Activated T-helper 9 cell treated with anti-CD3 and anti-CD28 coated beads, Interleukin-2, amount 50 U/mL, for 16 hours (primary cell): ENCODE measurements at regions not wholly inside any gene's neighbourhood (a gene's known extent, or its start where the extent isn't known, plus 50 kb on each side); places are given as distances from the start of the nearest gene placed in this dataset.
"Not testable (repeated sequence)": the region's sequence is repeated elsewhere in the genome, so short reads cannot be mapped to it uniquely, and the experiment has no call there.

Experiments
- DNase-seq: peaks from one replicate; pipeline ENCODE4 v3.0.0-alpha.2; 2020; ENCODE audit warnings: low read depth

- no peak for DNase-seq
These were observed 132.3 kb downstream of the CSNK2A3 start for GRCh38 chr11:11220786-11221185.

- no peak for DNase-seq
These were observed 134.4 kb downstream of the CSNK2A3 start for GRCh38 chr11:11218629-11218986.

DNA sequence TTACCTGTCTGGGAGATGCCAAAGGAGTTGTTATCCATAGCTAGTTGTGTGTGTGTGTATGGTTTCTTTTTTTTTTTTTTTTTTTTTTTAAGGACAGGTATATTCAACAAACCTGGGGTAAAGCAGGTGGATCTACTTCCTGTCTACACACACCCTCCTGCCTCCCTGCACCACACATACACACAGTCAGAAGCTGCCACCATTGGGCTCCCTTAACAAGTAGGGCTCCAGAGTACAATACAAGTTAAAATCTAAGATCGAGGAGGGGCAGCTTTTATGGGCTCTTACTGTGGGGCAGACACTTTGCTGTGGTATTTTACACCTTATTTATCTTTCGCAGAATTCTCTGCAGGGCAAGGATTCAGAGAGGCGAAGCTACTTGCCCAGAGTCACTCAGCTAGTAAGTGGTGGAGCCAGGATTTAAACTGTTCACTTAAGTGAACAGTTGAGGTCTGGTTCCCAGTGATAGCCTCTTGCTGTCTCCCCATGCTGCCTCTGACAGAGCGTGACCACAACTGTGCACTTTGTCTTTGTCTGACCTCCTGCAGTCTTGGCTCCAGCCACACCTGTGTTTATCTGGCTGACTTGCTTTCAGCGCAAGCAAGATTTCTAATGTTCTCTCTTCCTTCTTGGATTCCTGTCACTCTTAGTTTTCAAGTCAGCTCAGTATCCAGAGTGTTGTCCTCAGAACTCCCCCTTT is 135.0 kb downstream of the CSNK2A3 start:
- no peak for DNase-seq

- no peak for DNase-seq
These were observed 135.6 kb downstream of the CSNK2A3 start for GRCh38 chr11:11217289-11217928.

GRCh38 chr11:11215944-11216343 is 137.1 kb downstream of the CSNK2A3 start:
- no peak for DNase-seq

- DNase-seq = no peak
These were observed 137.8 kb downstream of the CSNK2A3 start for GRCh38 chr11:11215058-11215815.

DNA sequence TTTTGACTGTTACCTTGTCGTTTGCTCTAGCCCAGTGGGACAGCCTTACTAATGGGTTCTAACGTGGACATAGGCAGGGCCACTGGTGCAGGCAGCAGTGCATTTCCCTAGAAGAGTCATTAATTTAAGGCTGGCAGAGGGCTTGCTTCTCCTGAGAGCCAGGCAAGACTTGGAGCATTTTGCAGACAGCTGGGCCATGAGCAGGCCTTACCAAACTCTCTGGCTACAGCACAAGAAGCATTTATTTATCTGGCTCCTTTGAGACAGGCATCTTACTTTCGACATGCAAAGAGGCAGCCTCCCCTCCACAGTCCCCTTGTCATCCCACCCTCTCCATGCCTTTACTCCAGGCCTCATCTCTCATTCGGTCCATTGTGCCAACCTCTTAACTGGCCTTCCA is 139.9 kb downstream of the CSNK2A3 start:
- no peak for DNase-seq

GRCh38 chr11:11211888-11212287 is 141.2 kb downstream of the CSNK2A3 start:
- no peak for DNase-seq

DNA sequence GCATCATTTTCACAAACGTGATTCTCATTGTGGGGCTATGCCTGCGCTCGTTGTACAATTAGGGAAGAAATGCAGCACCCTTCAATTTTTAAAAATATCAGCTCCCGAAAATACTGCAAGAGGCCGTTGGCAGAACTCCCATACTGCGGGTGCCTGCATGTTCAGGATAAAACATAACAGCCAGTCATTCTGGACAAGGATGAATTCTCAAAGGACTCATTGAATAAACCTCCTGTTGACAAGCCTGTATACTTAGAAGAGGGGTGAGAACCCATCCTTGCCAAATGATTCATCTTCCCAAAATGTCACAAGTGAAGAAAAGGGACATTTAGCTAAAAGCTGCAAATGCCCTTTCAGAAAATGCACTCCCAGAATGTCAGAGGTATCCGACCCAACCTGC is 141.9 kb downstream of the CSNK2A3 start:
- DNase-seq = no peak

- no peak for DNase-seq
These were observed 142.6 kb downstream of the CSNK2A3 start for GRCh38 chr11:11210446-11210845.

DNA sequence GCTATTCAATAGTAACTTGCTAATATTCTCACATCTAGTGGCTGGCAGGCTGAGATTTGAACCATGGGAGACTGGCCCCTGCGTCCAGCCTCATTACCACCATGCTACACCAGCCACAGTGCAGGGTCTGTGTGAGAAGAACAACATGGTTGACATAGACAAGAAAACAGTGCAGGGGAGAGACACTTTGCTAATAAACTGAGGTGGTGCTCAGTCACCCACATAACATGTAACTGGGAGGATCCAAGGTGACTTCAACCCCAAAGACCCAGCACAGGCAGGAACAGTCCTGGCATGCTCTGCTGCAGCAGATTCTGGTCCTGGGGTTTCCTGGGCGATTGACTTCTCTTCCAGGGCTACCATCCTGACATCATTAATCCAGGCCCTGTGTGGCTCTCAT is 143.1 kb downstream of the CSNK2A3 start:
- DNase-seq = no peak

DNA sequence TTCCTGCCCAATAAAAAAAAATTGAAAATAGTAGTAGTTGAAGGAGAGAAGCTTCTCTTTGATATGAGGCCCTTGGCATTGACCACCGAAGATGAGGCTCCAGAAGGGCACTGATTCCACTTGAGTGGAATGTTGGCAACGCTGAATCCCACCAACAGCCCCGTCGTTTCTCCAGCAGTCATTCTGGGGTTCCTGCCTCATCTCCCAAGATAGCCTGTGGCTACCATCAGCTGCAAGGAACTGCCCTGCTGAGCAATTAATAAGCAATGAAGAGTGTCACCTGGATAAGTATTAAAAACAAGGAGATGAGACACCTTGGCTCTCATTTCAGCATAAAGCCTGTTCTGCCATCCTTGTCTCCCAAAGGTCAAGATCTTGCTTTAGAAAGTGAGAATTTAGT is 144.1 kb downstream of the CSNK2A3 start:
- no peak for DNase-seq

GRCh38 chr11:11207428-11207827 is 145.6 kb downstream of the CSNK2A3 start:
- no peak for DNase-seq

GRCh38 chr11:11206484-11206883 is 146.6 kb downstream of the CSNK2A3 start:
- DNase-seq = no peak

DNA sequence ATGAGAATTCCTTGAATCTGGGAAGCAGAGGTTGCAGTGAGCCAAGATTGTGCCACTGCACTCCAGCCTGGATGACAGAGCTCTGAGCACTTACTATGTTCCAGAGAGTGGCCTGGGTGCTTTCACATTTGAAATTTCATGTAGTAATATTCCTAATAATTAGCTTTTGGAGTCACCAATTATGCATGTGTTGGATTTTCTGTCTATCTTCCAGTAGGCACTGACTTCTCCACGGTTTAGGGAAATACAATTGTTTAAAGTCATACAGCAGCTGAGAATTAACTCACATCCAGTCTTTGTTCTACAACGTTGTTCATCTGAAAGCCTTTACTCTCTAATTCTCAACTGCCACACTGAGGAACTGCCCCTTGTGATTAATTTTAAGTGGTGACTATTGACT is 150.2 kb downstream of the CSNK2A3 start:
- no peak for DNase-seq

GRCh38 chr11:11201302-11201701 is 151.7 kb downstream of the CSNK2A3 start:
- not testable (repeated sequence) for DNase-seq

DNA sequence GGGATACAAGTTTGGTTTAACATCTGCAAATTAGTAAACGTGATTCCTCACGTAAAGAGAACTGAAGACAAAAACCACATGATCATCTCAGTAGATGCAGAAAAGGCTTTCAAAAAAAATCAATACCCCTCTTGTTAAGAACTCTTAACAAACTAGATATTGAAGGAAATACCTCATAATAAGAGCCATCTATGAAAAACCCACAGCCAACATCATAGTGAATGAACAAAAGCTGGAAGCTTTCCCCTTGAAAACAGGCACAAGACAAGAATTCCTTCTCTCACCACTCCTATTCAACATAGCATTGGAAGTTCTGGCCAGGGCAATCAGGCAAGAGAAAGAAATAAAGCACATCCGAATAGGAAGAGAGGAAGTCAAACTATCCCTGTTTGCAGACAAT is 160.5 kb downstream of the CSNK2A3 start:
- DNase-seq = no peak

DNA sequence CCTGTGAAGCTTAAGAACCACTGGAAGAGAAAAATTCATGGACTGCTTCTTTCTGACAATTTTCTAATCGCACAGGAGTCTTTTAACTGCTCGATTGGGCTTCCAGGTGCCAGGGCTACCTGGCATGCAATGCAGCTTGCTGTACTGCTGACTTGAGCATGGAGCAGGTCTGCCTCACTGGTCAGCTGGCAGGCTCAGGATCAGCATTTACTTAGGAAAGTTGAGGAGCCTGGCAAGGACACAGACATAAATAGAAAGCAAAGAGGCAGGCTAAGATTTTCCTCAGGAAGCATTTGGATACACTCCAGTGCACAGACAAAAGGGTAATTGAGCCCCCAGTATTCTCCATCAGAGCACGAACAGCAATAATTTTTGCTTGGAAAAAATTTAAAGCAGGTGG is 163.5 kb downstream of the CSNK2A3 start:
- no peak for DNase-seq

DNA sequence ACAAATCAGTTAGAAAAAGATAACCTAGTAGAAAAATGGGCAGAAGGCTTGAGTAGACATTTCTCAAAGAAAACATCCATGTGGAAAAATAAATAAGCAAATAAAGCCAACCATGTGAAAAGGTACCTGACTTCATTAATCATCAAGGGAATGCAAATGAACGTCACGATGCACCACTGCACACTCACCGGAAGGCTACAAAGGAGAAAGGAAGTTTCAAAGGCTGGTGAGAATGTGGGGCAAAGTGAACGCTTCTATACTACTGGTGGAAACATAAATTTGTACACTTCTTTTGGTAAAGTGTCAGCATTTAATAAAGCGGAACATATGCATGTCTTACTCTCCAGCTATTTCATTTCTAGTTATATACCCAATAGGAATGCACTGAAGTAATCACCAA is 166.8 kb downstream of the CSNK2A3 start:
- no peak for DNase-seq

- DNase-seq = no peak
These were observed 170.8 kb downstream of the CSNK2A3 start for GRCh38 chr11:11182261-11182660.

GRCh38 chr11:11178671-11179638 is 174.1 kb downstream of the CSNK2A3 start:
- no peak for DNase-seq

- DNase-seq = no peak
These were observed 175.8 kb downstream of the CSNK2A3 start for GRCh38 chr11:11177156-11177808.
